Colonic mucosa (tissue), 4 donors: ENCODE measurements at regions not wholly inside any gene's neighbourhood (a gene's known extent, or its start where the extent isn't known, plus 50 kb on each side); places are given as distances from the start of the nearest gene placed in this dataset.
A peak's percentile ranks its signal among the peaks of the same experiment; 100 is the strongest.

Source experiments
- DNase-seq: peaks from one replicate; pipeline ENCODE4 v3.0.0-alpha.2; 2020
- H3K27ac ChIP-seq: fragments of 200-600 bp; one replicate; pipeline ENCODE4 v1.8.0; 2021
- H3K27me3 ChIP-seq: fragments of 200-600 bp; one replicate; pipeline ENCODE4 v1.8.0; 2021
- H3K36me3 ChIP-seq: fragments of 200-600 bp; one replicate; pipeline ENCODE4 v1.8.0; 2021
- H3K4me1 ChIP-seq: fragments of 200-600 bp; one replicate; pipeline ENCODE4 v1.8.0; 2021; ENCODE audit warnings: mild to moderate bottlenecking
- H3K4me3 ChIP-seq: fragments of 200-600 bp; one replicate; pipeline ENCODE4 v1.8.0; 2021
- H3K9ac ChIP-seq, 2 donors: one replicate each; pipeline ENCODE4 v1.7.0; 2013; ENCODE audit warnings: control low read depth in 2 of 2, low read depth in 2 of 2, low read length in 2 of 2
- H3K9me3 ChIP-seq: fragments of 200-600 bp; one replicate; pipeline ENCODE4 v1.8.0; 2021
- intact Hi-C: fragments of 100-400 bp; cut with DNase I; formaldehyde crosslinking; loops from one replicate; pipeline ENCODE4 v1.14.1; 2022
- TF ChIP-seq, protein P1 (sequence below): fragments of 200-600 bp; IDR thresholded peaks from one replicate; pipeline ENCODE4 v1.8.0; 2022; ENCODE audit warnings: antibody characterized with exemption, mild to moderate bottlenecking
- donor health status: healthy.
- donor health status: DM: no; HTN: no; CAD: no.
- donor health status: DM: no; HTN: no; CAD: no.

DNA sequence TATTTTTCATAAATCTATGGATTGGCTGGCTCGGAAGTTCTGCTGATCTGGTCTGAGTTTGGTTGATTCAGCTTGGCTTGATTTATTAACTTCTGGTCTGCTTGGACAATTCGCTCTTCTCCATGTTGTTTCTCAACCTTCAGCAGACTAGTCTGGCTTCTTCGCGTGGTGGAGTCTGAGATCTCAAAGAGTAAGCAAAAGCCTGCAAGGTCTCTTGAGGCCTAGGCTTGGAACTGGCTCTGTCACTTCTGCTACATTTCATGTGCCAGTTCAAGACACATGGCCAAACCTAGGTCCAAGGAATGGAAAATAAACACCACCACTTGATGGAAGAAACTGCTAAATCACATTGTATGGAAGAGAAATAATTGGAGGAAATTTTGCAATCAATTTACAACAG lies 115.1 kb upstream of the JAG1 start:
- Histone ChIP-seq H3K27ac (no peak overlapping the region), H3K36me3 (no peaks in the 10 kb centered on the region), H3K4me3 (no peak overlapping the region), H3K27me3 (no peaks in the 10 kb centered on the region), H3K4me1 (no peaks in the 10 kb centered on the region), H3K9ac (no peak overlapping the region), H3K9me3 (no peaks in the 10 kb centered on the region)
- intact Hi-C loops, result no loop called here
- DNase-seq, result no peak
- TF ChIP-seq, protein P1, sequence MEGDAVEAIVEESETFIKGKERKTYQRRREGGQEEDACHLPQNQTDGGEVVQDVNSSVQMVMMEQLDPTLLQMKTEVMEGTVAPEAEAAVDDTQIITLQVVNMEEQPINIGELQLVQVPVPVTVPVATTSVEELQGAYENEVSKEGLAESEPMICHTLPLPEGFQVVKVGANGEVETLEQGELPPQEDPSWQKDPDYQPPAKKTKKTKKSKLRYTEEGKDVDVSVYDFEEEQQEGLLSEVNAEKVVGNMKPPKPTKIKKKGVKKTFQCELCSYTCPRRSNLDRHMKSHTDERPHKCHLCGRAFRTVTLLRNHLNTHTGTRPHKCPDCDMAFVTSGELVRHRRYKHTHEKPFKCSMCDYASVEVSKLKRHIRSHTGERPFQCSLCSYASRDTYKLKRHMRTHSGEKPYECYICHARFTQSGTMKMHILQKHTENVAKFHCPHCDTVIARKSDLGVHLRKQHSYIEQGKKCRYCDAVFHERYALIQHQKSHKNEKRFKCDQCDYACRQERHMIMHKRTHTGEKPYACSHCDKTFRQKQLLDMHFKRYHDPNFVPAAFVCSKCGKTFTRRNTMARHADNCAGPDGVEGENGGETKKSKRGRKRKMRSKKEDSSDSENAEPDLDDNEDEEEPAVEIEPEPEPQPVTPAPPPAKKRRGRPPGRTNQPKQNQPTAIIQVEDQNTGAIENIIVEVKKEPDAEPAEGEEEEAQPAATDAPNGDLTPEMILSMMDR, result no peak

DNA sequence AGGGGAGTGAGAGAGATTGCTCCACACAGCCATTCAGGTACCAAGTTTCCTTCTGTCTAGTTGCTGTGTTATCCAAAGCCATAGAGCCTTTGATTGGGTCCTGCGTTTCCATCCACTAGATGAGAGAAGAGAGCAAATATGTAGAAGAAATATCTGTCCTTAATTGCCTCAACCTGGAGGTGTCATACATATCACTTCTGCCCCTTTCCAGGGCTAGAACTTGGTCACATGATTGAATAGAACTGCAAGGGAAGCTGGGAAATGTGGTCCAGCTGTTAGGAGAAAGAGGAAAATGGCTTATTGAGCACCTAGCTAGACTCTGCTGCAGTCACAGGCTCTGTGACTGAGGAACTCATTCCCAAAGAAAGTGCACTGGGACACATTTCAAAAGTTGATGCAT lies 115.6 kb upstream of the JAG1 start:
- Histone ChIP-seq H3K27me3 (no peaks in the 10 kb centered on the region), H3K4me3 (no peak overlapping the region), H3K9ac (no peak overlapping the region), H3K4me1 (no peaks in the 10 kb centered on the region), H3K27ac (no peak overlapping the region), H3K36me3 (no peaks in the 10 kb centered on the region), H3K9me3 (no peaks in the 10 kb centered on the region)
- DNase-seq, result no peak
- TF ChIP-seq, protein P1, result no peak
- intact Hi-C loops, result no loop called here

DNA sequence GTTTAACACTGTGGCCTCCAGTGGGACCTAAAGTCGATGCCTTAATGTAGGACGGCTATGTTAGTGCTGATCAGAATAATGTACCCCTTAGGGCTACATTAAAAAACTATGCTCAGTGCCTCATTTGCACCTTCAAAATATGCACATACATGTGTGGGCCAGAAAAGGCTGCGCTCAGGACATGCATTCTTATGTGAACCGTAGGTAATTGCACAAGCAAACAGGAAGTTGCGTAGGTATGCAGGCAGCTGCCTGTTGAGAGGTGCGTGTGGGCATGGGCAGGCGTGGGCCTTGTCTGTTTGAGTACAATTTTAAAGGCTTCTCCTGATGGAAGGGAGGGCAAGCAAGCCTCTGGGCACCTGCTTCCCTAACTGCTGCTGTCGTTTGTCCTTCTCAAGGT lies 116.2 kb upstream of the JAG1 start:
- DNase-seq, result peak; percentile 22
- H3K27me3 ChIP-seq, result no peaks in the 10 kb centered on the region
- H3K36me3 ChIP-seq, result no peaks in the 10 kb centered on the region
- TF ChIP-seq, protein P1, result no peak
- no peak overlapping the region for H3K9ac ChIP-seq
- no peaks in the 10 kb centered on the region for H3K4me1 ChIP-seq
- no peaks in the 10 kb centered on the region for H3K9me3 ChIP-seq
- intact Hi-C loops, result no loop called here
- H3K27ac ChIP-seq, result no peak overlapping the region
- H3K4me3 ChIP-seq, result no peak overlapping the region

DNA sequence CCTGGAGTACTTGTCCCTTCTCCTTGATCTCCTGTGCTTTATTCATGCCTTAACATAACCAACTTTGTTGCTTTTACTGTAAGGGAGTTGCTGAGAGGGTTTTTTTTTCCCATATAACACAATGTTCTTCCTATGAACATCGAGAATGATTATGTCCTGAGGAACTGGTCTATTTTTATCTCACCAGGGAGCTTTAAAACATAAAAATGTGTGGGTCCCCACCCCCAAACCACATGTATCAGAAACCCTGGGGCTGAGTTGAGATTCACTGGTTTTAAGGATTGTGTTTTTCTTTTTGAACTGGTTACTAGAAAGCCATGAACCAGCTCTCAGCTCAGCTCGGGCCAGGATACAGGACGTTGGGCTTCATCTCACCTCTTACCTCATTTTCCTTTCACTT lies 118.5 kb upstream of the JAG1 start:
- TF ChIP-seq, protein P1, result no peak
- DNase-seq, result no peak
- no peaks in the 10 kb centered on the region for H3K4me1 ChIP-seq
- no peaks in the 10 kb centered on the region for H3K36me3 ChIP-seq
- H3K4me3 ChIP-seq, result no peak overlapping the region
- no peaks in the 10 kb centered on the region for H3K27me3 ChIP-seq
- no peak overlapping the region for H3K27ac ChIP-seq
- intact Hi-C loops, result no loop called here
- H3K9ac ChIP-seq, result no peak overlapping the region
- H3K9me3 ChIP-seq, result no peaks in the 10 kb centered on the region

DNA sequence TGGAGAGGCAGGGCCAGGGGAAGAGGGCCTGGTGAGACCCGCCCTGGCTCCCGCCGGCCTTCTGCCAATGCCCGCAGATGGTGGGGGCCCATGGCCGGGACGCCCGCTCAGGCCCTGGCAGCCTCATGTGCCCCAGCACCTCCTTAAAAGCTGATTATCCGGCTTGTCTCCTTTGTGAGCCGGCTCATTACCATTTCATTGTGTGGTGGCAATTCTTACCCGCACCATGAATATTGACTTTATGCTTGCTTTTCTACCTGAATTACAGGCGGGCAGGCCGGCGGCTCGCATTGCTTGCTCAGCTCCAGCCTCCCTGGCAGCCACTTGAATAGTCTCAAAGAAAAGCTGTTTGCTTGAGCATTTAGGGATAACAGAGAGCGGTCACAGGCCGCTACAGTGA lies 120.0 kb upstream of the JAG1 start:
- Histone ChIP-seq H3K9me3 (no peaks in the 10 kb centered on the region), H3K27me3 (no peaks in the 10 kb centered on the region), H3K9ac (no peak overlapping the region), H3K36me3 (no peaks in the 10 kb centered on the region), H3K27ac (no peak overlapping the region), H3K4me1 (no peaks in the 10 kb centered on the region), H3K4me3 (no peak overlapping the region)
- DNase-seq, result no peak
- intact Hi-C loops, result no loop called here
- TF ChIP-seq, protein P1, result no peak

DNA sequence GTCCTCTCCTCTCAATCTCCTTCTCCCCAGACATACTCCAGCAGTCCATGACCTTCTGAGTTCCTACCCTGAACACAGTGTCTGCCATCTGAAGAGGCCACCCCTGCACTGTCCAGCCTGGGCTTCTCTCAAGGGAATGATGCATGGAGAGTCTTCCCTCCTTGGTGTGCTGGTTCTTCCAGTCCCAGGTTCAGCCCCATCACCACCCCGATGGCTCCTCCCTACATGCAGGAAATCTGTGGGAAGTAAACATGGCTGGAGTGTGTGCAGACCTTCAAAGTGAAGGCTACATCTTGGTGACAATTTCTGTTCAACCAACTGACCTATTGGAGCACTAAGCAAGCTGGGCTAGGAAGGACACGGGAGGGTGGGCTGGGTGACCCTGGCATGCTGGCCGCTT lies 121.0 kb upstream of the JAG1 start:
- intact Hi-C loops, result no loop called here
- H3K4me1 ChIP-seq, result no peaks in the 10 kb centered on the region
- no peak overlapping the region for H3K9ac ChIP-seq
- TF ChIP-seq, protein P1, result no peak
- DNase-seq, result no peak
- H3K27me3 ChIP-seq, result no peaks in the 10 kb centered on the region
- no peaks in the 10 kb centered on the region for H3K9me3 ChIP-seq
- H3K4me3 ChIP-seq, result no peak overlapping the region
- H3K36me3 ChIP-seq, result no peaks in the 10 kb centered on the region
- H3K27ac ChIP-seq, result no peak overlapping the region
